Activated T-cell treated with anti-CD3 and anti-CD28 coated beads for 1 hour (primary cell): ENCODE measurements at regions not wholly inside any gene's neighbourhood (a gene's known extent, or its start where the extent isn't known, plus 50 kb on each side); places are given as distances from the start of the nearest gene placed in this dataset.
"Not testable (repeated sequence)": the region's sequence is repeated elsewhere in the genome, so short reads cannot be mapped to it uniquely, and the experiment has no call there.

ENCODE experiments used
- DNase-seq: peaks from one replicate; pipeline ENCODE4 v3.0.0-alpha.2; 2020; ENCODE audit warnings: low read depth

- DNase-seq = no peak
Measured at GRCh38 chr20:50428097-50428828, 81.9 kb upstream of the PTPN1 start.

GRCh38 chr20:50429412-50429811, 80.8 kb upstream of the PTPN1 start:
- no peak for DNase-seq

- no peak for DNase-seq
Measured at GRCh38 chr20:50431066-50431450, 79.1 kb upstream of the PTPN1 start.

- no peak for DNase-seq
Measured at GRCh38 chr20:50433001-50433761, 77.0 kb upstream of the PTPN1 start.

- DNase-seq = no peak
Measured at GRCh38 chr20:50434321-50434652, 75.9 kb upstream of the PTPN1 start.

GRCh38 chr20:50434653-50435396, 75.4 kb upstream of the PTPN1 start:
- no peak for DNase-seq

GRCh38 chr20:50435397-50436051, 74.7 kb upstream of the PTPN1 start:
- DNase-seq = no peak

- DNase-seq = no peak
Measured at GRCh38 chr20:50436052-50436656, 74.0 kb upstream of the PTPN1 start.

- no peak for DNase-seq
Measured at GRCh38 chr20:50436696-50437095, 73.5 kb upstream of the PTPN1 start.

GRCh38 chr20:50438986-50439407, 71.2 kb upstream of the PTPN1 start:
- no peak for DNase-seq

GRCh38 chr20:50439539-50440453, 70.4 kb upstream of the PTPN1 start:
- DNase-seq = no peak

GRCh38 chr20:50442512-50442911, 67.7 kb upstream of the PTPN1 start:
- DNase-seq = no peak

- DNase-seq = no peak
Measured at GRCh38 chr20:50445354-50446151, 64.6 kb upstream of the PTPN1 start.

- no peak for DNase-seq
Measured at GRCh38 chr20:50446351-50447101, 63.7 kb upstream of the PTPN1 start.

- no peak for DNase-seq
Measured at GRCh38 chr20:50447102-50447804, 62.9 kb upstream of the PTPN1 start.

- DNase-seq = no peak
Measured at GRCh38 chr20:50447817-50448216, 62.4 kb upstream of the PTPN1 start.

GRCh38 chr20:50448625-50449403, 61.4 kb upstream of the PTPN1 start:
- DNase-seq = not testable (repeated sequence)
